ENCODE measurements at regions not wholly inside any gene's neighbourhood (a gene's known extent, or its start where the extent isn't known, plus 50 kb on each side); places are given as distances from the start of the nearest gene placed in this dataset.
A peak's percentile ranks its signal among the peaks of the same experiment; 100 is the strongest.
"Not testable (repeated sequence)": the region's sequence is repeated elsewhere in the genome, so short reads cannot be mapped to it uniquely, and the experiment has no call there.

DNA sequence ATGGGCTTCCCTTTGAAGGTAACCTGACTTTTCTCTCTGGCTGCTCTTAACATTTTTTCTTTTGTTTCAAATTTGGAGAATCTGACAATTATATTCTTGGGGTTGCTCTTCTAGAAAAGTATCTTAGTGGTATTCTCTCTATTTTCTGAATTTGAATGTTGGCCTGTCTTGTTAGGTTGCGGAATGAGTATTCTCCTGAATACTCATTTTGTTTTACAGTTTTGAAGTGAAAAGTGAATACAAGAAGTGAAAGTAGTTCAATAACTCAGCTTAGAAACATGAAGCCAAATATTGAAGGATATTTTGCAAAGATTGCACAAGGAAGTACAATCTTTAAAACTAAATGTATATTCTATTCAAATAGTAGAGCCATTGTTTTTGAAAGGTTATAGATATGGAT lies 120.2 kb upstream of the MAP3K4 start:
- no peak overlapping the region for H3K9ac ChIP-seq (ENCODE audit: insufficient read length, low read depth)
- DNase-seq (ENCODE audit: low read depth, low spot score) = no peak
- no peaks in the 10 kb centered on the region for H3K36me3 ChIP-seq (ENCODE audit: insufficient read depth, insufficient read length, low read length)
- H3K9me3 ChIP-seq (ENCODE audit: insufficient read depth, low read length) = no peaks in the 10 kb centered on the region
- no peaks in the 10 kb centered on the region for H3K4me1 ChIP-seq (ENCODE audit: insufficient read depth, insufficient read length)
- TF ChIP-seq ZNF274 (IDR thresholded peaks at IDR 0.05; ENCODE audit: low read depth, low read length) (no peak), SUZ12 (IDR thresholded peaks at IDR 0.05; ENCODE audit: extremely low read depth, insufficient read depth, insufficient read length) (no peak), YY1 (IDR thresholded peaks at IDR 0.05; ENCODE audit: insufficient read depth, insufficient read length) (no peak)
- no peak overlapping the region for H3K4me3 ChIP-seq (ENCODE audit: insufficient read length, low read depth)
- no peaks in the 10 kb centered on the region for H3K27me3 ChIP-seq (ENCODE audit: insufficient read depth, insufficient read length)

- Histone ChIP-seq H3K9me3 (ENCODE audit: insufficient read depth, low read length) (no peaks in the 10 kb centered on the region; the same call in 1 of the 2 replicates), H3K36me3 (ENCODE audit: insufficient read depth, insufficient read length, low read length) (no peaks in the 10 kb centered on the region), H3K4me1 (ENCODE audit: insufficient read depth, insufficient read length) (peaks cover 7% of the 10 kb centered on the region), H3K9ac (ENCODE audit: insufficient read length, low read depth) (no peak overlapping the region), H3K4me3 (ENCODE audit: insufficient read length, low read depth) (no peak overlapping the region), H3K27me3 (ENCODE audit: insufficient read depth, insufficient read length) (no peaks in the 10 kb centered on the region)
- TF ChIP-seq YY1 (IDR thresholded peaks at IDR 0.05; ENCODE audit: insufficient read depth, insufficient read length) (no peak), SUZ12 (IDR thresholded peaks at IDR 0.05; ENCODE audit: extremely low read depth, insufficient read depth, insufficient read length) (no peak), ZNF274 (IDR thresholded peaks at IDR 0.05; ENCODE audit: low read depth, low read length) (no peak)
- DNase-seq (ENCODE audit: low read depth, low spot score) = no peak
Observed at GRCh38 chr6:160881148-160881808, 110.3 kb upstream of the MAP3K4 start.

DNA sequence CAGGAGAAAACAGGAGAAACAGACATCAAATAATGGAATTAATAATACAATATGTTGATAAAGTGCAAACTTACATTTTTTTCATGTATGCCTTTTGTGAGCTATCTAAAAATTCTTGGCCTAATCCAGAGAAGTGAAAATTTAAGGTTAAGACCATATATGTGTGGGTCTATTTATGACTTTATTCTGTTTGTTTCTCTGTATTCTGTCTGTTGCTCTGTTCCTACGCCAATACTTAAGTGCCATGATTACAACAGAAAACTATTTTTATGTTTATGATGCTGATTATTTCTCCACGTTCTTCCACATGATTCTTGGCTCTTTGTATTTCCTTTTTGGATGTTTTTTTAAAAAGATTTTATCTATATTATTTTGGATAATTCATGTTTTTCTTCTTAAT lies 109.6 kb upstream of the MAP3K4 start:
- no peak for TF ChIP-seq SUZ12 (IDR thresholded peaks at IDR 0.05; ENCODE audit: extremely low read depth, insufficient read depth, insufficient read length)
- no peak for TF ChIP-seq YY1 (IDR thresholded peaks at IDR 0.05; ENCODE audit: insufficient read depth, insufficient read length)
- TF ChIP-seq ZNF274 (IDR thresholded peaks at IDR 0.05; ENCODE audit: low read depth, low read length) = no peak
- H3K9me3 ChIP-seq (ENCODE audit: insufficient read depth, low read length) = peaks cover 1% of the 10 kb centered on the region; the same call in 1 of the 2 replicates
- no peaks in the 10 kb centered on the region for H3K27me3 ChIP-seq (ENCODE audit: insufficient read depth, insufficient read length)
- no peak overlapping the region for H3K4me3 ChIP-seq (ENCODE audit: insufficient read length, low read depth)
- H3K36me3 ChIP-seq (ENCODE audit: insufficient read depth, insufficient read length, low read length) = no peaks in the 10 kb centered on the region
- H3K9ac ChIP-seq (ENCODE audit: insufficient read length, low read depth) = no peak overlapping the region
- peaks cover 2% of the 10 kb centered on the region for H3K4me1 ChIP-seq (ENCODE audit: insufficient read depth, insufficient read length)
- DNase-seq (ENCODE audit: low read depth, low spot score) = no peak

- no peaks in the 10 kb centered on the region for H3K27me3 ChIP-seq (ENCODE audit: insufficient read depth, insufficient read length)
- no peaks in the 10 kb centered on the region for H3K4me1 ChIP-seq (ENCODE audit: insufficient read depth, insufficient read length)
- H3K9ac ChIP-seq (ENCODE audit: insufficient read length, low read depth) = no peak overlapping the region
- peaks cover 10% of the 10 kb centered on the region for H3K9me3 ChIP-seq (ENCODE audit: insufficient read depth, low read length)
- no peaks in the 10 kb centered on the region for H3K36me3 ChIP-seq (ENCODE audit: insufficient read depth, insufficient read length, low read length)
- DNase-seq (ENCODE audit: low read depth, low spot score) = no peak
- TF ChIP-seq ZNF274 (IDR thresholded peaks at IDR 0.05; ENCODE audit: low read depth, low read length) (no peak), SUZ12 (IDR thresholded peaks at IDR 0.05; ENCODE audit: extremely low read depth, insufficient read depth, insufficient read length) (no peak), YY1 (IDR thresholded peaks at IDR 0.05; ENCODE audit: insufficient read depth, insufficient read length) (no peak)
- no peak overlapping the region for H3K4me3 ChIP-seq (ENCODE audit: insufficient read length, low read depth)
Observed at GRCh38 chr6:160882791-160883279, 108.7 kb upstream of the MAP3K4 start.

GRCh38 chr6:160883560-160883959 lies 108.0 kb upstream of the MAP3K4 start:
- H3K27me3 ChIP-seq (ENCODE audit: insufficient read depth, insufficient read length) = no peaks in the 10 kb centered on the region
- no peak for DNase-seq (ENCODE audit: low read depth, low spot score)
- H3K4me1 ChIP-seq (ENCODE audit: insufficient read depth, insufficient read length) = no peaks in the 10 kb centered on the region
- H3K36me3 ChIP-seq (ENCODE audit: insufficient read depth, insufficient read length, low read length) = no peaks in the 10 kb centered on the region
- TF ChIP-seq SUZ12 (IDR thresholded peaks at IDR 0.05; ENCODE audit: extremely low read depth, insufficient read depth, insufficient read length) = no peak
- TF ChIP-seq ZNF274 (IDR thresholded peaks at IDR 0.05; ENCODE audit: low read depth, low read length) = no peak
- no peak for TF ChIP-seq YY1 (IDR thresholded peaks at IDR 0.05; ENCODE audit: insufficient read depth, insufficient read length)
- H3K4me3 ChIP-seq (ENCODE audit: insufficient read length, low read depth) = peak overlapping the region; percentile 37
- H3K9me3 ChIP-seq (ENCODE audit: insufficient read depth, low read length) = peaks cover 10% of the 10 kb centered on the region
- H3K9ac ChIP-seq (ENCODE audit: insufficient read length, low read depth) = no peak overlapping the region

- no peak for TF ChIP-seq YY1 (IDR thresholded peaks at IDR 0.05; ENCODE audit: insufficient read depth, insufficient read length)
- no peak for TF ChIP-seq SUZ12 (IDR thresholded peaks at IDR 0.05; ENCODE audit: extremely low read depth, insufficient read depth, insufficient read length)
- no peak for TF ChIP-seq ZNF274 (IDR thresholded peaks at IDR 0.05; ENCODE audit: low read depth, low read length)
- Histone ChIP-seq H3K4me3 (ENCODE audit: insufficient read length, low read depth) (peak overlapping the region; percentile 37), H3K4me1 (ENCODE audit: insufficient read depth, insufficient read length) (no peaks in the 10 kb centered on the region), H3K36me3 (ENCODE audit: insufficient read depth, insufficient read length, low read length) (no peaks in the 10 kb centered on the region), H3K9ac (ENCODE audit: insufficient read length, low read depth) (peak overlapping the region; percentile 21), H3K27me3 (ENCODE audit: insufficient read depth, insufficient read length) (no peaks in the 10 kb centered on the region), H3K9me3 (ENCODE audit: insufficient read depth, low read length) (peaks cover 10% of the 10 kb centered on the region)
- DNase-seq (ENCODE audit: low read depth, low spot score) = no peak
Observed at GRCh38 chr6:160883999-160884398, 107.6 kb upstream of the MAP3K4 start.

- not testable (repeated sequence) for H3K27me3 ChIP-seq (ENCODE audit: insufficient read depth, insufficient read length); H3K36me3 ChIP-seq (ENCODE audit: insufficient read depth, insufficient read length, low read length); H3K4me3 ChIP-seq (ENCODE audit: insufficient read length, low read depth); H3K9me3 ChIP-seq (ENCODE audit: insufficient read depth, low read length); H3K4me1 ChIP-seq (ENCODE audit: insufficient read depth, insufficient read length); H3K9ac ChIP-seq (ENCODE audit: insufficient read length, low read depth); DNase-seq (ENCODE audit: low read depth, low spot score)
Observed at GRCh38 chr6:160889148-160889547, 102.4 kb upstream of the MAP3K4 start.
